B cell (primary cell): ENCODE measurements at regions not wholly inside any gene's neighbourhood (a gene's known extent, or its start where the extent isn't known, plus 50 kb on each side); places are given as distances from the start of the nearest gene placed in this dataset.

Experiments used
- EZH2 ChIP-seq: IDR thresholded peaks from 2 replicates; pipeline ENCODE4 v1.6.1; 2012; ENCODE audit warnings: borderline replicate concordance, low read depth, mild to moderate bottlenecking, moderate library complexity, low read length; ENCODE audit not compliant: insufficient read depth, poor library complexity, severe bottlenecking
- TF ChIP-seq, protein P1 (sequence below): fragments of 200-600 bp; IDR thresholded peaks from one replicate; pipeline ENCODE4 v1.8.0; 2022; ENCODE audit warnings: antibody characterized with exemption, mild to moderate bottlenecking

DNA sequence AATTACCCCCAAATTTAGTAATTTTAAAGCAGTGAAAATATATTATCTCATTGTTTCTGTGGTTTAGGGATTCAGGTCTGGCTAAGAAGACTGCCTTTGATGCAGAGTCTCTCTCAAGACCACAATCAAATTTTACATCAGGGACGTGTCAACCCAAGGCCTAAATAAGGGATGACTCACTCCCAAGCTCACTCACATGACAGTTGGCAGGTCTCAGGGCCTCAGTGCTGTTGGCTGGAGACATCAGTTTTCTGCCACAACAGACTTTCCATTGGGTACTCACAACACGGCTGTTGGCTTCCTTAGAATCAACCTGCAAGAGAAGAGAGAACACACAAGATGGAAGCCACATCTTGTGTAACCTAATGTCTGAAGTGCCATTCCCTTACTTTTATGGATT lies 377.3 kb downstream of the FAM181B start:
- TF ChIP-seq, protein P1, sequence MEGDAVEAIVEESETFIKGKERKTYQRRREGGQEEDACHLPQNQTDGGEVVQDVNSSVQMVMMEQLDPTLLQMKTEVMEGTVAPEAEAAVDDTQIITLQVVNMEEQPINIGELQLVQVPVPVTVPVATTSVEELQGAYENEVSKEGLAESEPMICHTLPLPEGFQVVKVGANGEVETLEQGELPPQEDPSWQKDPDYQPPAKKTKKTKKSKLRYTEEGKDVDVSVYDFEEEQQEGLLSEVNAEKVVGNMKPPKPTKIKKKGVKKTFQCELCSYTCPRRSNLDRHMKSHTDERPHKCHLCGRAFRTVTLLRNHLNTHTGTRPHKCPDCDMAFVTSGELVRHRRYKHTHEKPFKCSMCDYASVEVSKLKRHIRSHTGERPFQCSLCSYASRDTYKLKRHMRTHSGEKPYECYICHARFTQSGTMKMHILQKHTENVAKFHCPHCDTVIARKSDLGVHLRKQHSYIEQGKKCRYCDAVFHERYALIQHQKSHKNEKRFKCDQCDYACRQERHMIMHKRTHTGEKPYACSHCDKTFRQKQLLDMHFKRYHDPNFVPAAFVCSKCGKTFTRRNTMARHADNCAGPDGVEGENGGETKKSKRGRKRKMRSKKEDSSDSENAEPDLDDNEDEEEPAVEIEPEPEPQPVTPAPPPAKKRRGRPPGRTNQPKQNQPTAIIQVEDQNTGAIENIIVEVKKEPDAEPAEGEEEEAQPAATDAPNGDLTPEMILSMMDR = no peak
- TF ChIP-seq EZH2 = no peak
